IMR-90 (cell line): ENCODE measurements at regions not wholly inside any gene's neighbourhood (a gene's known extent, or its start where the extent isn't known, plus 50 kb on each side); places are given as distances from the start of the nearest gene placed in this dataset.

Experiments used
- ATAC-seq: fragments of 200-7000 bp; cut with Tn5 transposase; 2 replicates; pipeline ENCODE4 v1.9.1; 2020; ENCODE audit warnings: low read depth, mild to moderate bottlenecking, moderate library complexity
- BruUV-seq: library from RNA; stranded (reverse); fragments of 400-500 nt; replicated peaks from 2 replicates; lab custom pipeline; 2021; lab: Mats Ljungman, UMichigan
- CTCF ChIA-PET: fragments of 300-600 bp; formaldehyde crosslinking; extraction: SDS; loops from one replicate; lab custom pipeline; 2021; ENCODE audit warnings: antibody characterized with exemption; lab: Yijun Ruan, JAX
- POLR2A ChIA-PET: fragments of 300-600 bp; sonication (Branson Sonifier 250); formaldehyde crosslinking; loops from one replicate; lab custom pipeline; 2022; ENCODE audit warnings: antibody characterized with exemption; ENCODE audit not compliant: unreplicated experiment; lab: Charles Lee
- DNase-seq: peaks from one replicate; pipeline ENCODE4 v3.0.0; 2013
- H2AFZ ChIP-seq: replicated peaks from 2 replicates; pipeline ENCODE3; 2013; ENCODE audit warnings: low read length, mild to moderate bottlenecking; ENCODE audit not compliant: poor library complexity
- H2AK5ac ChIP-seq: 2 replicates; pipeline ENCODE4 v1.6.1; 2013; ENCODE audit warnings: low read depth, low read length, inconsistent platforms
- H2AK9ac ChIP-seq: replicated peaks from 2 replicates; pipeline ENCODE3; 2013; ENCODE audit warnings: mild to moderate bottlenecking, low read depth, low read length, moderate library complexity; ENCODE audit not compliant: poor library complexity
- H2BK120ac ChIP-seq: 2 replicates; pipeline ENCODE4 v1.6.1; 2013; ENCODE audit warnings: low read depth, low read length, inconsistent platforms
- H2BK15ac ChIP-seq: 3 replicates; pipeline ENCODE4 v1.6.1; 2013; ENCODE audit warnings: low read depth, low read length, inconsistent platforms
- H2BK20ac ChIP-seq: 2 replicates; pipeline ENCODE4 v1.6.1; 2013; ENCODE audit warnings: low read depth, mild to moderate bottlenecking, inconsistent platforms, low read length, moderate library complexity
- H2BK5ac ChIP-seq: 2 replicates; pipeline ENCODE4 v1.6.1; 2013; ENCODE audit warnings: mild to moderate bottlenecking, low read depth, low read length, inconsistent platforms; ENCODE audit not compliant: poor library complexity, severe bottlenecking
- H3K14ac ChIP-seq: replicated peaks from 2 replicates; pipeline ENCODE4 v1.6.1; 2013; ENCODE audit warnings: low read depth, low read length, inconsistent platforms
- H3K18ac ChIP-seq: 2 replicates; pipeline ENCODE4 v1.6.1; 2013; ENCODE audit warnings: low read depth, low read length, control low read depth
- H3K23ac ChIP-seq: 2 replicates; pipeline ENCODE4 v1.6.1; 2013; ENCODE audit warnings: low read depth, low read length, inconsistent platforms
- H3K27ac ChIP-seq: 2 replicates; pipeline ENCODE4 v1.5.1; 2013; ENCODE audit warnings: mild to moderate bottlenecking, control low read depth, low read length; ENCODE audit not compliant: insufficient read depth
- H3K27me3 ChIP-seq: 2 replicates; pipeline ENCODE4 v1.6.1; 2013; ENCODE audit warnings: low read length; ENCODE audit not compliant: control insufficient read depth, insufficient read depth
- H3K36me3 ChIP-seq: 2 replicates; pipeline ENCODE4 v1.6.1; 2013; ENCODE audit warnings: low read length, mixed read lengths; ENCODE audit not compliant: control insufficient read depth, insufficient read depth
- H3K4ac ChIP-seq: 2 replicates; pipeline ENCODE4 v1.6.1; 2013; ENCODE audit warnings: low read depth, low read length, inconsistent platforms
- H3K4me1 ChIP-seq: 2 replicates; pipeline ENCODE4 v1.6.1; 2013; ENCODE audit warnings: low read length, mixed read lengths; ENCODE audit not compliant: control insufficient read depth, insufficient read depth
- H3K4me2 ChIP-seq: 2 replicates; pipeline ENCODE4 v1.6.1; 2013; ENCODE audit warnings: low read depth, mild to moderate bottlenecking, control low read depth, low read length, moderate library complexity
- H3K4me3 ChIP-seq: 2 replicates; pipeline ENCODE4 v1.5.1; 2013; ENCODE audit warnings: low read depth, mild to moderate bottlenecking, control low read depth, low read length, moderate library complexity; ENCODE audit not compliant: insufficient read depth
- H3K56ac ChIP-seq: 2 replicates; pipeline ENCODE4 v1.6.1; 2013; ENCODE audit warnings: low read length, inconsistent platforms; ENCODE audit not compliant: insufficient read depth; ENCODE audit errors: extremely low read depth
- H3K79me1 ChIP-seq, 2 experiments: 2 replicates each; pipeline ENCODE4 v1.6.1; 2013; ENCODE audit warnings: low read length in 2 of 2, inconsistent platforms in 1 of 2, low read depth in 1 of 2
- H3K9ac ChIP-seq: 2 replicates; pipeline ENCODE4 v1.6.1; 2013; ENCODE audit warnings: low read depth, low read length, control low read depth
- H3K9me1 ChIP-seq: 2 replicates; pipeline ENCODE4 v1.6.1; 2013; ENCODE audit warnings: low read length, inconsistent platforms; ENCODE audit not compliant: insufficient read depth
- H3K9me3 ChIP-seq: 2 replicates; pipeline ENCODE4 v1.6.1; 2013; ENCODE audit warnings: low read length; ENCODE audit not compliant: control insufficient read depth, insufficient read depth
- H4K20me1 ChIP-seq: 2 replicates; pipeline ENCODE4 v1.6.1; 2013; ENCODE audit warnings: low read length, inconsistent platforms; ENCODE audit not compliant: insufficient read depth
- H4K5ac ChIP-seq: 2 replicates; pipeline ENCODE4 v1.6.1; 2013; ENCODE audit warnings: mild to moderate bottlenecking, low read depth, low read length, control low read depth
- H4K8ac ChIP-seq, 2 experiments: 2 replicates each; pipeline ENCODE4 v1.6.1; 2013; ENCODE audit warnings: low read depth in 2 of 2, low read length in 2 of 2, control low read depth in 1 of 2, inconsistent platforms in 1 of 2
- H4K91ac ChIP-seq: 2 replicates; pipeline ENCODE4 v1.6.1; 2013; ENCODE audit warnings: low read depth, low read length, inconsistent platforms; ENCODE audit not compliant: insufficient read depth
- BHLHE40 ChIP-seq: fragments of 150-350 bp; IDR thresholded peaks from 2 replicates; pipeline ENCODE4 v1.6.1; 2016; ENCODE audit warnings: mild to moderate bottlenecking, low read depth, low read length
- CEBPB ChIP-seq: IDR thresholded peaks from 2 replicates; pipeline ENCODE4 v1.6.1; 2012; ENCODE audit warnings: low read depth, low read length, improper control_type of control experiment
- FOS ChIP-seq: fragments of 150-350 bp; IDR thresholded peaks from 2 replicates; pipeline ENCODE4 v1.6.1; 2016; ENCODE audit warnings: low read depth, low read length
- MAZ ChIP-seq: IDR thresholded peaks from 2 replicates; pipeline ENCODE4 v1.6.1; 2012; ENCODE audit warnings: low read depth, mild to moderate bottlenecking, low read length, improper control_type of control experiment, moderate library complexity, borderline replicate concordance
- NFE2L2 ChIP-seq: fragments of 150-350 bp; IDR thresholded peaks from 2 replicates; pipeline ENCODE4 v1.6.1; 2016; ENCODE audit warnings: low read depth, mild to moderate bottlenecking, low read length
- POLR2A ChIP-seq: IDR thresholded peaks from 2 replicates; pipeline ENCODE4 v1.6.1; 2012; ENCODE audit warnings: mild to moderate bottlenecking, low read depth, low read length
- RAD21 ChIP-seq: IDR thresholded peaks from 2 replicates; pipeline ENCODE4 v1.6.1; 2012; ENCODE audit warnings: low read length, improper control_type of control experiment
- RCOR1 ChIP-seq: IDR thresholded peaks from 2 replicates; pipeline ENCODE4 v1.6.1; 2012; ENCODE audit warnings: mild to moderate bottlenecking, low read length, improper control_type of control experiment; ENCODE audit not compliant: insufficient replicate concordance
- RFX5 ChIP-seq: IDR thresholded peaks from 2 replicates; pipeline ENCODE4 v1.8.0; 2012; ENCODE audit warnings: low read depth, mild to moderate bottlenecking, low read length, moderate library complexity
- SMC3 ChIP-seq: fragments of 150-350 bp; IDR thresholded peaks from 2 replicates; pipeline ENCODE4 v1.6.1; 2016; ENCODE audit warnings: low read depth, mild to moderate bottlenecking, antibody characterized with exemption, low read length, moderate library complexity
- USF2 ChIP-seq: fragments of 150-350 bp; IDR thresholded peaks from 2 replicates; pipeline ENCODE4 v1.6.1; 2017; ENCODE audit warnings: mild to moderate bottlenecking, antibody characterized with exemption, low read length, low read depth
- WGBS, 2 experiments: methylation state at CpG; one replicate each; pipeline versions ENCODE4 v1.1.5 to v1.1.7; 2013; ENCODE audit warnings: missing lambda C conversion rate in 2 of 2; ENCODE audit not compliant: insufficient read length in 1 of 2; ENCODE audit errors: extremely low coverage in 2 of 2; 5-methylcytosine and 5-hydroxymethylcytosine counted together
- dilution Hi-C: fragments of 300-500 bp; cut with HindIII; formaldehyde crosslinking; loops from one replicate; pipeline ENCODE4 v1.14.3; 2018; ENCODE audit warnings: low sequenced_read_pairs; ENCODE audit not compliant: unreplicated experiment
- in situ Hi-C: fragments of 300-500 bp; cut with MboI; formaldehyde crosslinking; loops from 3 replicates; pipeline ENCODE4 v1.14.3; 2019; ENCODE audit warnings: low sequenced_read_pairs, inconsistent platforms, mixed read lengths
- intact Hi-C: fragments of 100-400 bp; cut with micrococcal nuclease; formaldehyde crosslinking; loops from 2 replicates; pipeline ENCODE4 v1.10.0; 2022
- TF ChIP-seq, protein P1 (sequence below): conservative IDR thresholded peaks from 2 replicates; pipeline ENCODE4 v1.5.1; 2012; ENCODE audit warnings: mild to moderate bottlenecking, low read depth, low read length, improper control_type of control experiment
- TF ChIP-seq, protein P2 (sequence below): fragments of 150-350 bp; IDR thresholded peaks from 2 replicates; pipeline ENCODE4 v1.6.1; 2016; ENCODE audit warnings: low read depth, mild to moderate bottlenecking, low read length, moderate library complexity, borderline replicate concordance

- Histone ChIP-seq H2BK15ac (peak overlapping the region; percentile 61; the same call in 1 of the 3 replicates), H2BK20ac (no peak overlapping the region), H3K18ac (no peak overlapping the region), H2BK120ac (no peak overlapping the region), H3K9me3 (no peaks in the 10 kb centered on the region), H3K56ac (no peak overlapping the region), H2AFZ (no peak overlapping the region), H2AK9ac (no peak overlapping the region), H3K4me2 (no peak overlapping the region), H3K14ac (no peak overlapping the region), H3K4ac (peak overlapping the region; percentile 50; the same call in 1 of the 2 replicates), H3K36me3 (no peaks in the 10 kb centered on the region), H3K27me3 (no peaks in the 10 kb centered on the region), H4K91ac (peak overlapping the region; percentile 28; the same call in 1 of the 2 replicates), H3K9ac (no peak overlapping the region), H4K8ac (no peak overlapping the region; a peak in 1 of 4 replicates), H4K5ac (no peak overlapping the region; the same call in 1 of the 2 replicates), H3K9me1 (no peaks in the 10 kb centered on the region), H3K79me1 (no peaks in the 10 kb centered on the region), H2AK5ac (no peak overlapping the region), H3K23ac (no peak overlapping the region), H3K4me1 (peaks cover 3% of the 10 kb centered on the region), H2BK5ac (no peak overlapping the region), H3K27ac (no peak overlapping the region), H3K4me3 (no peak overlapping the region), H4K20me1 (no peaks in the 10 kb centered on the region)
- no peak for ATAC-seq
- intact Hi-C loops (no loop called here), dilution Hi-C loops (no loop called here), in situ Hi-C loops (no loop called here)
- POLR2A ChIA-PET: no interaction called here
- no peak for DNase-seq
- CTCF ChIA-PET: no interaction called here
- TF ChIP-seq, protein P1, sequence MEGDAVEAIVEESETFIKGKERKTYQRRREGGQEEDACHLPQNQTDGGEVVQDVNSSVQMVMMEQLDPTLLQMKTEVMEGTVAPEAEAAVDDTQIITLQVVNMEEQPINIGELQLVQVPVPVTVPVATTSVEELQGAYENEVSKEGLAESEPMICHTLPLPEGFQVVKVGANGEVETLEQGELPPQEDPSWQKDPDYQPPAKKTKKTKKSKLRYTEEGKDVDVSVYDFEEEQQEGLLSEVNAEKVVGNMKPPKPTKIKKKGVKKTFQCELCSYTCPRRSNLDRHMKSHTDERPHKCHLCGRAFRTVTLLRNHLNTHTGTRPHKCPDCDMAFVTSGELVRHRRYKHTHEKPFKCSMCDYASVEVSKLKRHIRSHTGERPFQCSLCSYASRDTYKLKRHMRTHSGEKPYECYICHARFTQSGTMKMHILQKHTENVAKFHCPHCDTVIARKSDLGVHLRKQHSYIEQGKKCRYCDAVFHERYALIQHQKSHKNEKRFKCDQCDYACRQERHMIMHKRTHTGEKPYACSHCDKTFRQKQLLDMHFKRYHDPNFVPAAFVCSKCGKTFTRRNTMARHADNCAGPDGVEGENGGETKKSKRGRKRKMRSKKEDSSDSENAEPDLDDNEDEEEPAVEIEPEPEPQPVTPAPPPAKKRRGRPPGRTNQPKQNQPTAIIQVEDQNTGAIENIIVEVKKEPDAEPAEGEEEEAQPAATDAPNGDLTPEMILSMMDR: no peak
- TF ChIP-seq RCOR1: no peak
- TF ChIP-seq BHLHE40: no peak
- no peak for TF ChIP-seq MAZ
- TF ChIP-seq, protein P2, sequence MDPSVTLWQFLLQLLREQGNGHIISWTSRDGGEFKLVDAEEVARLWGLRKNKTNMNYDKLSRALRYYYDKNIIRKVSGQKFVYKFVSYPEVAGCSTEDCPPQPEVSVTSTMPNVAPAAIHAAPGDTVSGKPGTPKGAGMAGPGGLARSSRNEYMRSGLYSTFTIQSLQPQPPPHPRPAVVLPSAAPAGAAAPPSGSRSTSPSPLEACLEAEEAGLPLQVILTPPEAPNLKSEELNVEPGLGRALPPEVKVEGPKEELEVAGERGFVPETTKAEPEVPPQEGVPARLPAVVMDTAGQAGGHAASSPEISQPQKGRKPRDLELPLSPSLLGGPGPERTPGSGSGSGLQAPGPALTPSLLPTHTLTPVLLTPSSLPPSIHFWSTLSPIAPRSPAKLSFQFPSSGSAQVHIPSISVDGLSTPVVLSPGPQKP: no peak
- TF ChIP-seq SMC3: no peak
- no peak for TF ChIP-seq POLR2A
- TF ChIP-seq RAD21: no peak
- TF ChIP-seq FOS: no peak
- TF ChIP-seq RFX5: no peak
- TF ChIP-seq USF2: no peak
- no peak for TF ChIP-seq CEBPB
- TF ChIP-seq NFE2L2: no peak
- no CpG with 5 or more reads among the region's 1 CpG for WGBS, 2 experiments
- BruUV-seq: no TSS peak
Measured at GRCh38 chr5:54769746-54770145, 215.6 kb downstream of the ESM1 start.
